B cell (primary cell): ENCODE measurements at regions not wholly inside any gene's neighbourhood (a gene's known extent, or its start where the extent isn't known, plus 50 kb on each side); places are given as distances from the start of the nearest gene placed in this dataset.
"Not testable (repeated sequence)": the region's sequence is repeated elsewhere in the genome, so short reads cannot be mapped to it uniquely, and the experiment has no call there.

Experiments used
- EZH2 ChIP-seq: IDR thresholded peaks from 2 replicates; pipeline ENCODE4 v1.6.1; 2012; ENCODE audit warnings: borderline replicate concordance, low read depth, mild to moderate bottlenecking, moderate library complexity, low read length; ENCODE audit not compliant: insufficient read depth, poor library complexity, severe bottlenecking
- TF ChIP-seq, protein P1 (sequence below): fragments of 200-600 bp; IDR thresholded peaks from one replicate; pipeline ENCODE4 v1.8.0; 2022; ENCODE audit warnings: antibody characterized with exemption, mild to moderate bottlenecking

DNA sequence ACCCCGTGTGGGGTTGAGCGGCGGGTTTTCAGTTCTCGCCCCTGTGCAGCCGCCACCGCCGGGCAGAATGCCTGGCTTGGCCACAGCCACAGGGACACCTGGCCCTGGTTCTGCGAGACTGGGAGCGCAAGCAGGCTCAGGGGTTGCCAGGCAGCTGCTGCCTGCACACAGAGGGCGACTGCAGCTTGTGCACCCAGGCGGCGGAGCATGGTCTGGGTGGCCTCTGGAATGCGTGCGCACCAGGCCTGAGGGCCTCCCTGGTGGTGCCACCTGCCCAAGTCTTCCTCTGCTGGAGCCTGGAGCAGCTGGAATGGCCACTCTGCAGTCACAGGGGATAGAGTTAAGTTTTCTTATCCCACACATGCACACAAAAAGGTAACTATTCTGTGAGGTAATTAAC is 80.4 kb upstream of the ZNG1F start:
- TF ChIP-seq, protein P1, sequence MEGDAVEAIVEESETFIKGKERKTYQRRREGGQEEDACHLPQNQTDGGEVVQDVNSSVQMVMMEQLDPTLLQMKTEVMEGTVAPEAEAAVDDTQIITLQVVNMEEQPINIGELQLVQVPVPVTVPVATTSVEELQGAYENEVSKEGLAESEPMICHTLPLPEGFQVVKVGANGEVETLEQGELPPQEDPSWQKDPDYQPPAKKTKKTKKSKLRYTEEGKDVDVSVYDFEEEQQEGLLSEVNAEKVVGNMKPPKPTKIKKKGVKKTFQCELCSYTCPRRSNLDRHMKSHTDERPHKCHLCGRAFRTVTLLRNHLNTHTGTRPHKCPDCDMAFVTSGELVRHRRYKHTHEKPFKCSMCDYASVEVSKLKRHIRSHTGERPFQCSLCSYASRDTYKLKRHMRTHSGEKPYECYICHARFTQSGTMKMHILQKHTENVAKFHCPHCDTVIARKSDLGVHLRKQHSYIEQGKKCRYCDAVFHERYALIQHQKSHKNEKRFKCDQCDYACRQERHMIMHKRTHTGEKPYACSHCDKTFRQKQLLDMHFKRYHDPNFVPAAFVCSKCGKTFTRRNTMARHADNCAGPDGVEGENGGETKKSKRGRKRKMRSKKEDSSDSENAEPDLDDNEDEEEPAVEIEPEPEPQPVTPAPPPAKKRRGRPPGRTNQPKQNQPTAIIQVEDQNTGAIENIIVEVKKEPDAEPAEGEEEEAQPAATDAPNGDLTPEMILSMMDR = not testable (repeated sequence)
- not testable (repeated sequence) for TF ChIP-seq EZH2
